Limb (tissue), 2 donors: ENCODE measurements at regions not wholly inside any gene's neighbourhood (a gene's known extent, or its start where the extent isn't known, plus 50 kb on each side); places are given as distances from the start of the nearest gene placed in this dataset.
"Not testable (repeated sequence)": the region's sequence is repeated elsewhere in the genome, so short reads cannot be mapped to it uniquely, and the experiment has no call there.

Source experiments
- DNase-seq, 2 donors: peaks; one replicate each; pipeline ENCODE4 v3.0.0-alpha.2; 2016; ENCODE audit errors: extremely low spot score in 2 of 2

DNA sequence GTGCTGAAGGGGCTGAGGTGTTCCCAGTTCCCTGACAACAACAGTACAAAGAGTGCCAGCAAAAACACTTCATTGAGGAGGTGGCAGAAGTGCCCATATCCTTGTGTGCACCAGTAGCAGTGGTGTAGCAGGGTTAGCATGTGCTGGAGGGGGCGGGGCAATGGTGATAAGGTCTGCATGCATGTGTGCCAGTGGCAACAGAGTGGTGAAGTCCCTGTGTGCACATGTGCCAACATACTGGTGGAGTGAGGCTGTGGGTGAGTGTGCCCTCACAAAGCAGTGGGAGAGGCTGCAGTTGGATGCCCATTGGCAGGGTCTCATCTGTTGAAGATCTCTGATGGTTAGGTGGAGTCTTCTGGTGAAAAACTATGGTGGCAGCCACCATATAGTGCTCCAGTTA lies 994.6 kb downstream of the PCDH19 start:
- DNase-seq, result no peak

DNA sequence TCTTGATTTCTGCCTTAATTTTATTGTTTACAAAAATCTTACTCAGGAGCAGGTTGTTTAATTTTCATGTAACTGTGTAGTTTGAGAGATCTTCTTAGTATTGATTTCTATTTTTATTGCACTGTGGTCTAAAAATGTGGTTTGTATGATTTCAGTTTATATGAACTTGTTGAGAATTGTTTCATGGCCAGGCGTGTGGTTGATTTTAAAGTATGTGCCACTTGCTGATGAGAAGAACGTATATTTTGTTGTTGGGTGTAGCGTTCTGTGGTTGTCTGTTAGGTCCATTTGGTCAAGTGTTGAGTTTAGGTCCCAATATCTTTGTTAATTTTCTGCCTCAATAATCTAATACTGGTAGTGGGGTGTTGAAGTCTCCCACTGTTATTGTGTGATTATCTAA lies 996.8 kb downstream of the PCDH19 start:
- DNase-seq, result no peak

GRCh38 chrX:99398545-99398944 lies 1011.5 kb downstream of the PCDH19 start:
- no peak for DNase-seq

GRCh38 chrX:99397879-99398278 lies 1012.2 kb downstream of the PCDH19 start:
- DNase-seq, result no peak

GRCh38 chrX:99394456-99394855 lies 1015.6 kb downstream of the PCDH19 start:
- no peak for DNase-seq

- no peak for DNase-seq
These were observed 1025.3 kb downstream of the PCDH19 start for GRCh38 chrX:99384594-99385374.

DNA sequence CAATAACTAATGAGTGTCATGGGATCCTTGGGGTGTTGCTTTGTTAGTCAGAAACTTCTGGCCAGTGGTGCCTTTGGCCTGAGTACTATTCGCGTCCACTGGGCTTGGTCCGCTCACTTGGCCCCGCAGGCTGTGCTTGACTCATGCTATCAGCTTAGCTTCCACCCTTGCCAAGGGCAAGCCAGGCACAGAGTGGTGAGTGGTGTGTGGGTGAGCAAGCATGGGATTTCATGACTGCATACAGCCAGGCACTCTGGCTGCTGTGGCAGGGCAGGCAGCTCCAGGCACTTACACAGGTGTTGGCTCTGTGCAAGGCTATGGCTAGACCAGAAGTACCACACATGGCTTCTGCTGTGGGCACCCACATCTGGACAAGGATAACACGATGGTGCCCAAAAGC lies 1026.3 kb downstream of the PCDH19 start:
- no peak for DNase-seq

DNA sequence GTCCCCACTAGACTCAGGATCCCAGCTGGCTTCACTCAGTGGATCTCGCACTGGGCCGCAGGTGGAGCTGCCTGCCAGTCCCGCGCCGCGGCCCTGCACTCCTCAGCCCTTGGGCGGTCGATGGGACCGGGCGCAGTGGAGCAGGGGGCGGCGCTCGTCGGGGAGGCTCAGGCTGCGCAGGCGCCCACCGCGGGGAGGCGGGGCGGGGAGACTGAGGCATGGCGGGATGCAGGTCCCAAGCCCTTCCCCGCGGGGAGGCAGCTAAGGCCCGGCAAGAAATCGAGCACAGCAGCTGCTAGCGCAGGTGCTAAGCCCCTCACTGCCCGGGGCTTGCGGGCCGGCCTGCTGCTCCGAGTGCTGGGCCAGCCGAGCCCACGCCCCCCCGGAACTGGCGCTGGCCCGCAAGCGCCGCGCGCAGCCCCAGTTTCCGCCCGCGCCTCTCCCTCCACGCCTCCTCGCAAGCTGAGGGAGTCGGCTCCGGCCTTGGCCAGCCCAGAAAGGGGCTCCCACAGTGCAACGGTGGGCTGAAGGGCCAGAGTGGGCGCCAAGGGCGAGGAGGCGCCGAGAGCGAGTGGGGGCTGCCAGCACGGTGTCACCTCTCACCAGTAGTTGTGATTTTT lies 1038.0 kb downstream of the PCDH19 start:
- DNase-seq, result no peak

GRCh38 chrX:99353412-99353811 lies 1056.7 kb downstream of the PCDH19 start:
- DNase-seq, result no peak

GRCh38 chrX:99348256-99348655 lies 1061.8 kb downstream of the PCDH19 start:
- no peak for DNase-seq

DNA sequence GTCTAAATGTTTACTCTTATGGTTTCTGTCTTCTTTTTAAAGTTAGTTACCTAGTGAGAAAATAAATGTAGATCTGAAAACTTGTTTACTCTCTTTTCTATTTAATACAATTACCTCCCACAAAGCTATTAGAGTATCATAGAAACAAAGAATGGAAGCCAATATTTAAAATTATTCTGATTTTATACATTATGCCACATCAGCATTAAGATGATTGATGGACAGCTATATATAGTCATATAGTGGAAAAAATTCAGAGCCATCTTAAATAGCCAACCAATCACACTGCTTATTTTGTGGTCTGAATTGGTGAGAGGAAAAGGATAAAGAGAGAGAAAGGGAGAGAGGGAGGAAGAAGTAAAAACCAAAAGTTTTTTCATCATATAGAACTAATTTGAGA lies 1101.8 kb downstream of the PCDH19 start:
- no peak for DNase-seq

- DNase-seq, result no peak
These were observed 1104.5 kb downstream of the PCDH19 start for GRCh38 chrX:99305573-99305972.

- DNase-seq, result no peak
These were observed 1108.1 kb downstream of the PCDH19 start for GRCh38 chrX:99301990-99302389.

- DNase-seq, result no peak
These were observed 1138.4 kb downstream of the PCDH19 start for GRCh38 chrX:99271641-99272040.

DNA sequence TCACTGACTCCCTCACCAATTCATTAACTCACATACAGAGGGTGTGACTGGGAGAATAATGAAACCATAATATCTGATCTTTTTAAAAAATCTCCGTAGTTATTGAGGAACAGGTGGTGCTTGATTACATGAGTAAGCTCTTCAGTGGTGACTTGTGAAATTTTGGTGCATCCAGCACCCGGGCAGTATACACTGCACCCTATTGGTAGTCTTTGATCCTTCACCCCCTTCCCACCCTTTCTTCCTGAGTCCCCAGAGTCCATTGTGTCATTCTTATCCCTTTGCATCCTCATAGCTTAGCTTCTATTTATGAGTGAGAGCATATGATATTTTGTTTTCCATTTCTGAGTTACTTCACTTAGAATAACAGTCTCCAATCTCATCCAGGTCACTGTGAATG lies 1143.8 kb downstream of the PCDH19 start:
- DNase-seq, result no peak

GRCh38 chrX:99248180-99248579 lies 1161.9 kb downstream of the PCDH19 start:
- no peak for DNase-seq

GRCh38 chrX:99242001-99242400 lies 1168.1 kb downstream of the PCDH19 start:
- no peak for DNase-seq

DNA sequence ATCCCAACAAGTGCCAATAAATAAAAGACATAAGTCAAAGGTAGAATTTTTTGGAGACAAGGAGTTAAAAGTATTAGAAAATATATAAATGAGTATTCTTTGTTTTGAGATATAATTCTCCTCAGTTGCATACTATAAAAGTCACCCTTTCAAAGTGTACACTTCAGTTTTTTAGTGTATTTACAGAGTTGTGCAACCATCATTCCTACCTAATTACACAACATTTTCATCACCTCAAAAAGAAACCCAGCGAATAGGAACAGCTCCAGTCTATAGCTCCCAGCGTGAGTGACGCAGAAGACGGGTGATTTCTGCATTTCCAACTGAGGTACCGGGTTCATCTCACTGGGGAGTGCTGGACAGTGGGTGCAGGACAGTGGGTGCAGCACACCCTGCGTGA lies 1175.7 kb downstream of the PCDH19 start:
- DNase-seq, result not testable (repeated sequence)

DNA sequence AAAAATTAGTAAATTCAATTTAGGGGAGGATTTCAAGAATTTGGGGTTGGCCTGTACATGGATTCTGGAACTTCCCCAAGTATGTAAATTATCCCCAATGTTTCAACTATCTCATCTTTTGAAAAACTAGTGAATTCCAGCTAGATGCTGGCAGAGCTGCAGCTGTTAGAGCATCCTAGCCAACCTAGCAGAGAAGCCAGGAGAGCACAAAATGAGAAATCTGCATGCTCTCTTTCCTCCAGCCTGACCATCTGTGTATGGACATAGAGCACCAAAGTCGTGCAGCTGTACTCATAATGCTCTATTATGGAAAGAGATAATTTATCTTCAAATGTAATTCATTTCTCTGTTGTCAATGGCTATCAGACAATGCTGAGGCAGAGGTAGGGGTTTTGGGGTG lies 1217.7 kb downstream of the PCDH19 start:
- DNase-seq, result no peak

GRCh38 chrX:99184153-99184552 lies 1225.9 kb downstream of the PCDH19 start:
- no peak for DNase-seq

GRCh38 chrX:99172958-99173357 lies 1237.1 kb downstream of the PCDH19 start:
- no peak for DNase-seq

- no peak for DNase-seq
These were observed 1267.3 kb downstream of the PCDH19 start for GRCh38 chrX:99142745-99143144.

DNA sequence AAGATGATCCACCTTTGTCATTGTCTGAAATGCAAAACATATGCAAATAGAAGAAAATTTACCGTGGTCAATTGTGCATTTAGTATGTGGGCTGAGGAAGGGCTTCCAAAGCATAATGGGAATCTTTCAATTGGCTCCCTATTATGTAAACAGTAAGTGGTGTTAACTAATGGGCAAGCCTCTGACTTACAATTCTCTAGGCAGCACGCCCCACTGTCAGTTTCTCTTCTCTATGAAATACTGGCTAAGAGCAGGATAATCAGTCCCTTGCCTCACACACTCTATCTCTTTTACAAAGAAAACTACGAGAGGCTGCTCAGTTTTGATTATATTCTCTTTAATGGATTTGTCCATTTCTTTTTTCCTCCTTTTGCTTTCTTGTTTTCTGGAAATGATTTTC lies 1272.6 kb downstream of the PCDH19 start:
- DNase-seq, result no peak
